Neutrophil (primary cell): ENCODE measurements at regions not wholly inside any gene's neighbourhood (a gene's known extent, or its start where the extent isn't known, plus 50 kb on each side); places are given as distances from the start of the nearest gene placed in this dataset.
"Not testable (repeated sequence)": the region's sequence is repeated elsewhere in the genome, so short reads cannot be mapped to it uniquely, and the experiment has no call there.

ENCODE experiments used
- H3K27ac ChIP-seq: fragments of 200-600 bp; sonication (generic); 2 replicates; pipeline ENCODE4 v1.5.1; 2016; ENCODE audit warnings: mild to moderate bottlenecking, moderate library complexity
- H3K27me3 ChIP-seq: fragments of 200-600 bp; sonication (generic); 2 replicates; pipeline ENCODE4 v1.6.0; 2016; ENCODE audit warnings: mild to moderate bottlenecking
- H3K36me3 ChIP-seq: fragments of 200-600 bp; sonication (generic); 2 replicates; pipeline ENCODE4 v1.5.1; 2017
- H3K4me1 ChIP-seq, 2 experiments: fragments of 200-600 bp in 1 of 2; sonication (generic) in 1 of 2; 1 replicate in 1 of 2; 2 replicates in 1 of 2; pipeline versions ENCODE4 v1.5.1 to v1.6.1; 2013 to 2016; ENCODE audit warnings: low read depth in 1 of 2, low read length in 1 of 2, mild to moderate bottlenecking in 1 of 2, moderate library complexity in 1 of 2; ENCODE audit not compliant: control insufficient read depth in 1 of 2, insufficient read depth in 1 of 2
- H3K4me3 ChIP-seq, 2 experiments: fragments of 200-600 bp in 1 of 2; sonication (generic) in 1 of 2; 1 replicate in 1 of 2; 2 replicates in 1 of 2; pipeline ENCODE4 v1.5.1; 2013 to 2016; ENCODE audit warnings: low read depth in 1 of 2, low read length in 1 of 2, mild to moderate bottlenecking in 1 of 2, moderate library complexity in 1 of 2
- H3K9me3 ChIP-seq: fragments of 200-600 bp; sonication (generic); 2 replicates; pipeline ENCODE4 v1.5.1; 2016
- TF ChIP-seq, protein P1 (sequence below): fragments of 200-600 bp; sonication (generic); IDR thresholded peaks from 2 replicates; pipeline ENCODE4 v1.5.1; 2016; ENCODE audit warnings: antibody characterized with exemption

DNA sequence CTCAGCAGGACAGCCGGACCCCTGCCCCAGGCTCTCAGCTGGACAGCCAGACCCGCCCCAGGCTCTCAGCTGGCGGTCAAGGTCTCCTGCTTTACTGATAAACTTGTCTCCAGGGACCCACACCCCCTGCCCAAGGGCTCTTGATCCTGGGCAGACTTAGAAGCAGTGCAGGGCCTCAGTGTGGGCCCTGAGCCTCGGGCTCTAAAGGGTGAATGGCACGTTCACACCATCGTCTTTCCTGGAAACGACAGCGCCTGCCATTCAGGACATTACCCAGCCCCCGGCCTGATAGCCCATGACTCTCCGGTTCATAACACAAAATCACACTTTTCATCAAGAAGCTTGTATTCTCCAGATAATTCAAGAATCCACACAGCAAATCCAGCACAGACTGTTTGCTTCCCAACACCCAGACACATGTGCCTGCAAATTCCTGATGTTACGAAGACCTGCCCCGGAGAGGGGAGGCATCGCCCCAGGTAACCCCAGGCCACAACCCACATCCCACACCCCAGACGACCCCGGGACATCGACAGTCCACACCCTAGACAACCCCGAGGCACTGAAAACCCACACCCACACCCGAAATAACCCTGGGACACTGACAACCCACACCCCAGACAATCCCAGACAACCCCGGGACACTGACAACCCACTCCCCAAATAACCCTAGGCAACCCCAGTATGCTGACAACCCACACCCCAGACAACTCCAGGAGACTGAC lies 136.8 kb downstream of the FAM53A start:
- TF ChIP-seq, protein P1, sequence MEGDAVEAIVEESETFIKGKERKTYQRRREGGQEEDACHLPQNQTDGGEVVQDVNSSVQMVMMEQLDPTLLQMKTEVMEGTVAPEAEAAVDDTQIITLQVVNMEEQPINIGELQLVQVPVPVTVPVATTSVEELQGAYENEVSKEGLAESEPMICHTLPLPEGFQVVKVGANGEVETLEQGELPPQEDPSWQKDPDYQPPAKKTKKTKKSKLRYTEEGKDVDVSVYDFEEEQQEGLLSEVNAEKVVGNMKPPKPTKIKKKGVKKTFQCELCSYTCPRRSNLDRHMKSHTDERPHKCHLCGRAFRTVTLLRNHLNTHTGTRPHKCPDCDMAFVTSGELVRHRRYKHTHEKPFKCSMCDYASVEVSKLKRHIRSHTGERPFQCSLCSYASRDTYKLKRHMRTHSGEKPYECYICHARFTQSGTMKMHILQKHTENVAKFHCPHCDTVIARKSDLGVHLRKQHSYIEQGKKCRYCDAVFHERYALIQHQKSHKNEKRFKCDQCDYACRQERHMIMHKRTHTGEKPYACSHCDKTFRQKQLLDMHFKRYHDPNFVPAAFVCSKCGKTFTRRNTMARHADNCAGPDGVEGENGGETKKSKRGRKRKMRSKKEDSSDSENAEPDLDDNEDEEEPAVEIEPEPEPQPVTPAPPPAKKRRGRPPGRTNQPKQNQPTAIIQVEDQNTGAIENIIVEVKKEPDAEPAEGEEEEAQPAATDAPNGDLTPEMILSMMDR, result no peak
- H3K4me1 ChIP-seq, result peaks cover 0 to 4% of the 10 kb centered on the region in 2 experiments
- H3K4me3 ChIP-seq, result no peak overlapping the region

DNA sequence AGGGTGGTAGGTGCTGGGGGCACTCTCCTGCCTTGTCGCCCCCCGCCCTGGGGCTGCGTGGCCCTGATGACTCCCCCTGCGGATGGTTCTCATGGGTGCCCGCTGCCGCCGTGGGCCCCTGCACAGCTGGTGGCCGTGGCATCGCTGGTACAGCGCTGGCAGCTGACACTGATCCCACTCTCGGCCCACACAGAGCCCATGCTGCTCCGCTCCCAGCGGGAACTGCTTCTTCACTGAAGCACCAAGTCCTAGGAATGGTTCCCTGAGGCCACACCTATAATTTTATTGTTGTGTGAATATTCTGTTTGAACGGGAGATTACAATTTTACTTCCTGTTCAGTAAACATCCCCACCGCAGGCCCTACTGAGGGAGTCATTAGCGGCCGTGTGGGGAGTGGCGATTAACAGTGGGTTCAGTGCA lies 138.6 kb upstream of the NKX1-1 start:
- peaks cover 30% of the 10 kb centered on the region for H3K27me3 ChIP-seq
- TF ChIP-seq, protein P1, result no peak
- H3K4me3 ChIP-seq, result no peak overlapping the region
- H3K27ac ChIP-seq, result no peak overlapping the region
- no peaks in the 10 kb centered on the region for H3K36me3 ChIP-seq
- H3K9me3 ChIP-seq, result no peaks in the 10 kb centered on the region
- H3K4me1 ChIP-seq, result peaks cover 0 to 4% of the 10 kb centered on the region in 2 experiments

More for the DNA sequence above, 136.8 kb downstream of the FAM53A start:
- H3K9me3 ChIP-seq, result no peaks in the 10 kb centered on the region
- peaks cover 30% of the 10 kb centered on the region for H3K27me3 ChIP-seq
- H3K27ac ChIP-seq, result no peak overlapping the region
- no peaks in the 10 kb centered on the region for H3K36me3 ChIP-seq

DNA sequence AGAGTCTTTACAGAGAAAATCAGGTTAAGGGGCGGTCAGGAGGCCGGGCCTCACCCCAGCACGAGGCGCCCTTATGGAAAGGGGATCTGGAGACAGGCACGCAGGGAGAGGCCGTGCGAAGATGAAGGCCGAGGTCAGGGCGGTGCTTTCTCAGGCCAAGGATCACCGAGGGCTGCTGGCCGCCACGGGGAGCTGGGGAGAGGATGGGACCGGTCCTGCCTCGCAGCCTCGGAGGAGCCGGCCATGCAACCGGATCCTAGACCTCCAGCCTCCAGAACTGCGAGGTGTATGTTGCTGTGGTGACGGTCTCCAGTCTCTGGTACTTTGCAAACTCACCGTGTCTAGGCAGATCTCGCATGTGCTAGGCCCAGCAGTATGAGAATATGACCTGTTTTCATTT lies 138.2 kb upstream of the NKX1-1 start:
- not testable (repeated sequence) for H3K27ac ChIP-seq, H3K4me3 ChIP-seq, H3K9me3 ChIP-seq, H3K36me3 ChIP-seq, H3K4me1 ChIP-seq
- H3K27me3 ChIP-seq, result peaks cover 29% of the 10 kb centered on the region

DNA sequence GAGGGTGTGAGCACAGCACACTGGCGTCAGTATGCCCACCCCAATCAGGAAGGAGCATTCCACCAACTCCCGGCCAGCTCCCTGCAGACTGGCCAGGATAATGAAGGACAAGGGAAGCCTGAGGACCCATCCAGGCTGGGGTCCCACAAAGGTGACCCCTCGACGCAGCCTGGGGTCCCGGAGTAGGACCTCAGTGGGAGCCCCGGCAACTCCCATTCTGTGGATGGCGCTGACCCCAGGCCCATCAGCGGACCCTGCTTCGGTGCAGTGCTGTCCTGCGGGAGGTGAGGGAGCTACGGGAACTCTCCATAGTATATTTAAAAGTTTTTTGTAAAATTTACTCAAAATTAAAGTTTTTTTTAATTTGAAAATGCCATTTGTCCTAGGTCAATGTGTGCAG lies 137.7 kb upstream of the NKX1-1 start:
- Histone ChIP-seq H3K27ac (no peak overlapping the region), H3K27me3 (peaks cover 25% of the 10 kb centered on the region), H3K4me1 (peaks cover 0 to 3% of the 10 kb centered on the region in 2 experiments), H3K36me3 (no peaks in the 10 kb centered on the region), H3K9me3 (no peaks in the 10 kb centered on the region), H3K4me3 (no peak overlapping the region)
- TF ChIP-seq, protein P1, result no peak

DNA sequence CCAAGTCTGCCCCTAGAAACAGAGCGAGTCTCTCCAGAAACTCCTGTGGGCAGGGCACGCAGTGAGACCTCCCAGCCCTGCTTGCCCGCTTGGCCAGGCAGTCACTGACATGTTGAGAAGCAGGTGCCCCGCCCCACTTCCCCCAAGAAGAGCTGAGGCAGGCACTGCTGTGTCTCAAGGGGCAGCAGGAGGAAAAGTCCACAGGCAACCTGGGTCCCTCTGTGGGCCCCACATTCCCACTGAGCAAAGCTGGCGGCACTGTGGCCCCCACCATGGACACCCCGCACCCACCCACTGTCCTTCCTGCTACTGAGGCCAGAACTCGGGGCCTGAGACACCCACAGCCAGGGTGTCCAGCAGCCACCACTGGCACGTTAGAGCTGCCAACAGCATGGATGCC lies 137.3 kb upstream of the NKX1-1 start:
- Histone ChIP-seq H3K36me3 (no peaks in the 10 kb centered on the region), H3K4me1 (no peaks in the 10 kb centered on the region), H3K27ac (no peak overlapping the region), H3K27me3 (peaks cover 21% of the 10 kb centered on the region), H3K9me3 (no peaks in the 10 kb centered on the region), H3K4me3 (no peak overlapping the region)
- TF ChIP-seq, protein P1, result no peak

DNA sequence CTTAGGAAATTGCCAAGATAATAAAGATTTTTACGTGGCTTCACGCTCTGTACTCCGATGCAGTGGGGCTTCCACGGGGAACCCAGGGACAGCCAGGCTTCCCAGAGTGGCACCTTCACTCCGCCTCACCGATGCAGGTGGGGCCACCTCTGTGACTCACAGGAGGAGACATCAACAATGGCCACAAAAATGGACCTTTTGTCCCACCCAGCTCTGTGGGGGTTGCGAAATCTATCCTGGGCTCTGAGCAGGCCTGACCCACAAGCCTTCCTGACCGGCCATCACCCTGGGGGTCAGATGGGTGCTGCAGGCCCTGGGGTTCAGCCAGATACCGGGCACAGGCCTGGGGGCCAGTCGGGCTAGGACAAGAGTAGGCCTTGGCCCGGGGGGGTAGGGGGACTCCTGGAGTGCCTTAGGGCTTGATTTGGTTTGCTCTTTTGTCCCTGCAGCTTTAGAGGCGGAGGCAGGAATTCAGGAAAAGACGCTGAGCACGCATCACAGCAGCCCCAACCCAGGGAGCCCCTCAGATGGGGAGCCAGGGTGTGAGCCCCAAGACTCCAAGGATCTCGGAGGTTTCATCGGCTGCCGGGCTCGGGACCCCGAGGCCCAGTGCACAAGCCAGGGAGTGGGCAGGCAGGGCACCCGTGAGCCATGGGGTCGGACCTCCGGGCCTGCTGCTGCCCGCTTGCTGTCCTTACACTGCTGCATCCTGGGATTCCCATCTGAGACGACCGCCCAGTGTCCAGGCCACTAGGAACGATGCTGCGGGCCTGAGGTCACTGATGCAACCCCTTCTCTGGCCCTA lies 136.5 kb upstream of the NKX1-1 start:
- Histone ChIP-seq H3K27me3 (peaks cover 12% of the 10 kb centered on the region), H3K4me3 (no peak overlapping the region), H3K36me3 (no peaks in the 10 kb centered on the region), H3K9me3 (no peaks in the 10 kb centered on the region), H3K27ac (no peak overlapping the region), H3K4me1 (no peaks in the 10 kb centered on the region)
- TF ChIP-seq, protein P1, result no peak
